ENCODE measurements at regions not wholly inside any gene's neighbourhood (a gene's known extent, or its start where the extent isn't known, plus 50 kb on each side); places are given as distances from the start of the nearest gene placed in this dataset.

DNA sequence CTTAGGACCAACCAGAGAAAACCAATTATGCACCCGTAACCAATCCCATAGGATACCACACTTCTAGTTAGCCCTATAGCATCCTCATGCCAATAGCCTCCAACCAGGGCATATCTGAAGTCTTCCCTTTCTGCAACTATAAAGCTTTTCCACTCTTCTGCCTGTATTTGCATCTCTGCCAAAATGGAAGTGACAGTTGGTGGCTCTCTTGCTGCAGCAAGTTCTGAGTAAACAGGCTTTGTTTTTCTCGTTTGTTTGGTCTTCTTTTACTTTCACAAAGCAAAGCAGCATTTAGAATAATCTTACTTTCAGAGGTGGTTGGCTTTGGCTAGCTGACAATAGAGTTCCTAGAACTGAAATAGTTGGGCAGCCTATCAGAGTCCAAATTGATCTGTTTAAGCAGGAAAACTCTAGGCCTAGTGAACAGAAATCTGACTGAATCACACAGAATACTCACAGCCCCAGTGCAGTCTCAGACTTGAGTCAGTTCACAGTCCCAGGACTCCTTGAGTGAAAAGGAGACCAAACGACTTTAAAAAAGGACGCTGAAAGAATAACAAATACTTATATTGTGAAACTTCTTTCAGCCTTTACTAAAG is 1029.7 kb upstream of the LRFN5 start:
- ATAC-seq, result no peak

GRCh38 chr14:40574780-40575179 is 1031.9 kb upstream of the LRFN5 start:
- no peak overlapping the region for H3K4me3 ChIP-seq
- intact Hi-C loops (cut with DNase I, micrococcal nuclease), result no loop called here
- no peak for DNase-seq
- ATAC-seq, result no peak
- no peaks in the 10 kb centered on the region for H3K36me3 ChIP-seq (ENCODE audit: low read depth)
- peaks cover 34% of the 10 kb centered on the region for H3K9me3 ChIP-seq
- TF ChIP-seq, protein P1, sequence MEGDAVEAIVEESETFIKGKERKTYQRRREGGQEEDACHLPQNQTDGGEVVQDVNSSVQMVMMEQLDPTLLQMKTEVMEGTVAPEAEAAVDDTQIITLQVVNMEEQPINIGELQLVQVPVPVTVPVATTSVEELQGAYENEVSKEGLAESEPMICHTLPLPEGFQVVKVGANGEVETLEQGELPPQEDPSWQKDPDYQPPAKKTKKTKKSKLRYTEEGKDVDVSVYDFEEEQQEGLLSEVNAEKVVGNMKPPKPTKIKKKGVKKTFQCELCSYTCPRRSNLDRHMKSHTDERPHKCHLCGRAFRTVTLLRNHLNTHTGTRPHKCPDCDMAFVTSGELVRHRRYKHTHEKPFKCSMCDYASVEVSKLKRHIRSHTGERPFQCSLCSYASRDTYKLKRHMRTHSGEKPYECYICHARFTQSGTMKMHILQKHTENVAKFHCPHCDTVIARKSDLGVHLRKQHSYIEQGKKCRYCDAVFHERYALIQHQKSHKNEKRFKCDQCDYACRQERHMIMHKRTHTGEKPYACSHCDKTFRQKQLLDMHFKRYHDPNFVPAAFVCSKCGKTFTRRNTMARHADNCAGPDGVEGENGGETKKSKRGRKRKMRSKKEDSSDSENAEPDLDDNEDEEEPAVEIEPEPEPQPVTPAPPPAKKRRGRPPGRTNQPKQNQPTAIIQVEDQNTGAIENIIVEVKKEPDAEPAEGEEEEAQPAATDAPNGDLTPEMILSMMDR (IDR thresholded peaks at IDR 0.05), result no peak
- H3K4me1 ChIP-seq (ENCODE audit: low read depth), result no peaks in the 10 kb centered on the region

More for the DNA sequence above, 1029.7 kb upstream of the LRFN5 start:
- H3K4me3 ChIP-seq, result no peak overlapping the region
- no peaks in the 10 kb centered on the region for H3K4me1 ChIP-seq (ENCODE audit: low read depth)
- TF ChIP-seq, protein P1 (IDR thresholded peaks at IDR 0.05), result no peak
- intact Hi-C loops (cut with DNase I, micrococcal nuclease), result no loop called here
- DNase-seq, result no peak
- H3K36me3 ChIP-seq (ENCODE audit: low read depth), result no peaks in the 10 kb centered on the region
- H3K9me3 ChIP-seq, result peaks cover 35% of the 10 kb centered on the region

DNA sequence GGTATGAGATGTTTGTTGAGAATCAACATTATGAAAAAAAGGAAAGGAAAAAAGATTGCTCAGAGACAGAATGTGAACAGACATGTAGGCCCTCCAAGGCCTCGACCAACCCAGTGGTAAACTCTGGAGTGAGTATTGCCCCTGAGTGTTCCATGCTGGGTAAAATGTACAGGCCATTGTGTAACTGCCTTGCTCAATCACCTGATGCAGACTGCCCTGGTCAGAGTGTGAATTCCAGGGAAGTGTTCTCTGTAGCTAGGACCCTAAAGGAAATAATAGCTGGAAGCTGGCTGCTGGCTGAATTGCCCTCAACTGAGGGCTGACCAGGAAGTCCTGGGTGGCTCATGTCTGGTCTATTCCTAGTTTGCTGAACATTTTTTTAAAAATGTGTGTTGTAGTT is 1081.4 kb upstream of the LRFN5 start:
- intact Hi-C loops (cut with DNase I, micrococcal nuclease), result no loop called here
- Histone ChIP-seq H3K4me1 (ENCODE audit: low read depth) (no peaks in the 10 kb centered on the region), H3K4me3 (no peak overlapping the region), H3K9me3 (peaks cover 11% of the 10 kb centered on the region), H3K36me3 (ENCODE audit: low read depth) (no peaks in the 10 kb centered on the region)
- DNase-seq, result no peak
- TF ChIP-seq, protein P1 (IDR thresholded peaks at IDR 0.05), result no peak
- no peak for ATAC-seq

DNA sequence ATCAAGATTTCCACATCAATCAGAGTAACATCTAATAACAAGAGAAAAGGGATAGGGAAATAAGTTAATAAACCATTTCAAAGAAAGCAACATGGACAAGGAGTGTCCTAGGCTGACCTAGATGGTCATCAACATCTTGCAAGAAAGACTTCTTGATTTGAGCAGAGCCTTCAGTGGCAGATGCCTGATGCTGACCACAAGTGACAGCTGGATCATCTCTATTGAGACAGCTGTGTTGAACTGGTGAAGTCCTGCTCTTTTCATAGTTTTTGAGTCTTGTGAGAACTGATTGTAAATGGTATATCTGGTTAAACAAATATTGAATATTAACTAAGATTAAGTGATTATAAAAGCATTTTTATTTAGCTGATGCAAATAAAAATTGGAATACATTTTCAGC is 1083.6 kb upstream of the LRFN5 start:
- DNase-seq (no peak), ATAC-seq (no peak)
- Histone ChIP-seq H3K9me3 (peaks cover 15% of the 10 kb centered on the region), H3K4me3 (no peak overlapping the region), H3K36me3 (ENCODE audit: low read depth) (no peaks in the 10 kb centered on the region), H3K4me1 (ENCODE audit: low read depth) (no peaks in the 10 kb centered on the region)
- intact Hi-C loops (cut with DNase I, micrococcal nuclease), result no loop called here
- TF ChIP-seq, protein P1 (IDR thresholded peaks at IDR 0.05), result no peak

- Histone ChIP-seq H3K9me3 (peaks cover 11% of the 10 kb centered on the region), H3K36me3 (ENCODE audit: low read depth) (no peaks in the 10 kb centered on the region), H3K4me1 (ENCODE audit: low read depth) (no peaks in the 10 kb centered on the region), H3K4me3 (no peak overlapping the region)
- TF ChIP-seq, protein P1 (IDR thresholded peaks at IDR 0.05), result no peak
- ATAC-seq (no peak), DNase-seq (no peak)
- intact Hi-C loops (cut with DNase I, micrococcal nuclease), result no loop called here
These were observed 1062.2 kb upstream of the FBXO33 start for GRCh38 chr14:40494483-40494882.

DNA sequence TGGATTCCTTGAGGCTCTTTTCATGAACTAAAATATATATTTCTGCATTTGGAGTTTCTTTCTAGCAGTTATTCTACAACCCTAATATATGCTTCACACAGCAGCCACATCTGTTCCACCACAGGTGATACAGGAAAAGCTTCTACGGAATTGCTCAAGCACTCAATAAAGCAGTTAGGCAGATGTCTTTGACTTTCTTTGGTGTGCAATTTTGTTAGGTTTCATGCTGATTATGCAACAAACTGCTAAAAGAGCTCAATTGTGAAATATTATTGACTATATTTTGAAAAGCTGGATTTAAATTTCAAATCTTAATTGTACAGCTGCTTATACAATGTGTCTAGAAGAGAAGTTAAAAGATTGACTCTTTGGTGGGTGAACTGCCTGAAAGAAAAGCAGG is 1055.6 kb upstream of the FBXO33 start:
- intact Hi-C loops (cut with DNase I, micrococcal nuclease), result no loop called here
- Histone ChIP-seq H3K36me3 (ENCODE audit: low read depth) (no peaks in the 10 kb centered on the region), H3K9me3 (peaks cover 14% of the 10 kb centered on the region), H3K4me1 (ENCODE audit: low read depth) (no peaks in the 10 kb centered on the region), H3K4me3 (no peak overlapping the region)
- ATAC-seq (no peak), DNase-seq (no peak)
- TF ChIP-seq, protein P1 (IDR thresholded peaks at IDR 0.05), result no peak
